ENCODE measurements at regions not wholly inside any gene's neighbourhood (a gene's known extent, or its start where the extent isn't known, plus 50 kb on each side); places are given as distances from the start of the nearest gene placed in this dataset.

DNA sequence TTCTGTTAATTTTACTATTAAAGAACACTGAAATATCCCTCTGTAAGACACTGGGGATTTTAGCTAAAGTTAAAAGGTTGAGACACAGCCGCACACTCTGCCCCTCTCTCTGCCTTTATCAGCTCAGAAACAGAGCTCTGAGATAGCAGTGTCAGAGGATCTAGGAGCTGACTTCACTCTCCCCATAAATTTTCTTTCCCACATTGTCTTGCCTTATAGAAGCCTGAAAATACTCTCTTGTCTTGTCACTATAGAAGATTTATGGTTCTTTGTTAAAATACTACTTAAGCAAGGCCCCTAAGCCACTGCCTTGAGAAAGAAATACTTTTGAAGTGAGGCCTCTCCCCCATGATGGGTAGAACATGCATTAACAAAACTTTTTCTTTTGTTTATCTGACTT is 105.7 kb upstream of the C10orf90 start:
- H3K4me3 ChIP-seq (ENCODE audit: low read depth, low read length) = no peak overlapping the region
- H3K4me1 ChIP-seq = peaks cover 43% of the 10 kb centered on the region
- no peaks in the 10 kb centered on the region for H3K36me3 Mint-ChIP-seq (ENCODE audit: insufficient read depth, unreplicated experiment)
- POLR2A ChIA-PET = interaction anchor here (0.7 kb wide), 1 partner anchor 11 kb away, joined by 3 read pairs; no protein-coding TSS in a partner anchor
- H3K27me3 ChIP-seq (replicated peaks; ENCODE audit: control insufficient read depth, insufficient read depth, low read length) = no peaks in the 10 kb centered on the region
- no peaks in the 10 kb centered on the region for H3K4me1 Mint-ChIP-seq (ENCODE audit: low read depth, unreplicated experiment)
- H3K27ac Mint-ChIP-seq (ENCODE audit: unreplicated experiment) = peak overlapping the region; percentile 83
- peak in 1 of 2 experiments; percentile 24 for DNase-seq
- no peaks in the 10 kb centered on the region for H3K27me3 Mint-ChIP-seq (ENCODE audit: insufficient read depth, unreplicated experiment)
- H3K9me3 Mint-ChIP-seq (ENCODE audit: unreplicated experiment) = peaks cover 14% of the 10 kb centered on the region
- no peaks in the 10 kb centered on the region for H3K36me3 ChIP-seq (ENCODE audit: control insufficient read depth, insufficient read depth, low read length)
- peak overlapping the region; percentile 42 for H3K4me3 Mint-ChIP-seq (ENCODE audit: unreplicated experiment)
- H3K9me3 ChIP-seq = no peaks in the 10 kb centered on the region
- TF ChIP-seq, protein P1, sequence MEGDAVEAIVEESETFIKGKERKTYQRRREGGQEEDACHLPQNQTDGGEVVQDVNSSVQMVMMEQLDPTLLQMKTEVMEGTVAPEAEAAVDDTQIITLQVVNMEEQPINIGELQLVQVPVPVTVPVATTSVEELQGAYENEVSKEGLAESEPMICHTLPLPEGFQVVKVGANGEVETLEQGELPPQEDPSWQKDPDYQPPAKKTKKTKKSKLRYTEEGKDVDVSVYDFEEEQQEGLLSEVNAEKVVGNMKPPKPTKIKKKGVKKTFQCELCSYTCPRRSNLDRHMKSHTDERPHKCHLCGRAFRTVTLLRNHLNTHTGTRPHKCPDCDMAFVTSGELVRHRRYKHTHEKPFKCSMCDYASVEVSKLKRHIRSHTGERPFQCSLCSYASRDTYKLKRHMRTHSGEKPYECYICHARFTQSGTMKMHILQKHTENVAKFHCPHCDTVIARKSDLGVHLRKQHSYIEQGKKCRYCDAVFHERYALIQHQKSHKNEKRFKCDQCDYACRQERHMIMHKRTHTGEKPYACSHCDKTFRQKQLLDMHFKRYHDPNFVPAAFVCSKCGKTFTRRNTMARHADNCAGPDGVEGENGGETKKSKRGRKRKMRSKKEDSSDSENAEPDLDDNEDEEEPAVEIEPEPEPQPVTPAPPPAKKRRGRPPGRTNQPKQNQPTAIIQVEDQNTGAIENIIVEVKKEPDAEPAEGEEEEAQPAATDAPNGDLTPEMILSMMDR (IDR thresholded peaks at IDR 0.05; ENCODE audit: insufficient read depth in 1 of 2, low read depth in 1 of 2, low read length in 1 of 2, severe bottlenecking in 1 of 2, unreplicated experiment in 1 of 2) = no peak
- BruUV-seq (replicated peaks) = no TSS peak
- intact Hi-C loops (cut with micrococcal nuclease; ENCODE audit: unreplicated experiment) = no loop called here
- CTCF ChIA-PET = interaction anchor here (1.0 kb wide), 1 partner anchor 81 kb away, joined by 3 read pairs; no protein-coding TSS in a partner anchor

DNA sequence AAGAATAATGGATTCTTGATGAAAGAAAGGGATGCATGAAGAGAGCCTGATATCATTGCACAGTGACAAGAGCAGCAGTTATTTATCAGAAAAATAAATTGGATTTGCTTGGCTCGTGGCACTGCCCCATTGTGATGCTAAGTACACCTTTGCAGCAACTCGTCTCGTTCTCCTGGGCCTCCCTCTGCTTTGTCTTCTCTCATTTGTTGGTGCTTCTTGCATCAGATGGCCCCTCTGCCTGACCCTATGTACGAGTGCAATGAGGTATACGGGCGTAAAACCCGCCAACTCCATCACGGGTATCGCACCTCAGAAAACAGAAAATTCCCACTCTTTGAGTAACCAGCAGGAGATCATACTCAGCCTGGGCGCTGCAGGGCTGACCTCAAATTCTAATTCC is 107.2 kb upstream of the C10orf90 start:
- H3K4me1 Mint-ChIP-seq (ENCODE audit: low read depth, unreplicated experiment) = peaks cover 7% of the 10 kb centered on the region
- no peaks in the 10 kb centered on the region for H3K27me3 Mint-ChIP-seq (ENCODE audit: insufficient read depth, unreplicated experiment)
- H3K9me3 Mint-ChIP-seq (ENCODE audit: unreplicated experiment) = no peaks in the 10 kb centered on the region
- TF ChIP-seq, protein P1 (IDR thresholded peaks at IDR 0.05; ENCODE audit: insufficient read depth in 1 of 2, low read depth in 1 of 2, low read length in 1 of 2, severe bottlenecking in 1 of 2, unreplicated experiment in 1 of 2) = no peak
- no peak overlapping the region for H3K4me3 Mint-ChIP-seq (ENCODE audit: unreplicated experiment)
- Histone ChIP-seq H3K4me3 (ENCODE audit: low read depth, low read length) (no peak overlapping the region), H3K9me3 (no peaks in the 10 kb centered on the region), H3K27me3 (replicated peaks; ENCODE audit: control insufficient read depth, insufficient read depth, low read length) (no peaks in the 10 kb centered on the region), H3K36me3 (ENCODE audit: control insufficient read depth, insufficient read depth, low read length) (no peaks in the 10 kb centered on the region), H3K4me1 (peaks cover 58% of the 10 kb centered on the region)
- no TSS peak for BruUV-seq (replicated peaks)
- ChIA-PET POLR2A (no interaction called here), CTCF (no interaction called here)
- no peak for DNase-seq
- H3K27ac Mint-ChIP-seq (ENCODE audit: unreplicated experiment) = no peak overlapping the region
- intact Hi-C loops (cut with micrococcal nuclease; ENCODE audit: unreplicated experiment) = no loop called here
- no peaks in the 10 kb centered on the region for H3K36me3 Mint-ChIP-seq (ENCODE audit: insufficient read depth, unreplicated experiment)

GRCh38 chr10:126781450-126782216 is 111.1 kb upstream of the C10orf90 start:
- no peaks in the 10 kb centered on the region for H3K36me3 Mint-ChIP-seq (ENCODE audit: insufficient read depth, unreplicated experiment)
- H3K4me3 ChIP-seq (ENCODE audit: low read depth, low read length) = no peak overlapping the region
- peak in 1 of 2 experiments; percentile 35 for DNase-seq
- H3K4me3 Mint-ChIP-seq (ENCODE audit: unreplicated experiment) = no peak overlapping the region
- CTCF ChIA-PET = interaction anchor here (0.5 to 0.7 kb wide), 2 partner anchors 382 to 1685 kb away, joined by 3 to 5 read pairs; no protein-coding TSS in a partner anchor
- H3K27me3 ChIP-seq (replicated peaks; ENCODE audit: control insufficient read depth, insufficient read depth, low read length) = no peaks in the 10 kb centered on the region
- H3K36me3 ChIP-seq (ENCODE audit: control insufficient read depth, insufficient read depth, low read length) = no peaks in the 10 kb centered on the region
- H3K27me3 Mint-ChIP-seq (ENCODE audit: insufficient read depth, unreplicated experiment) = no peaks in the 10 kb centered on the region
- peaks cover 29% of the 10 kb centered on the region for H3K4me1 Mint-ChIP-seq (ENCODE audit: low read depth, unreplicated experiment)
- H3K27ac Mint-ChIP-seq (ENCODE audit: unreplicated experiment) = peak overlapping the region; percentile 49
- POLR2A ChIA-PET = no interaction called here
- peaks cover 14% of the 10 kb centered on the region for H3K9me3 Mint-ChIP-seq (ENCODE audit: unreplicated experiment)
- TF ChIP-seq, protein P1 (IDR thresholded peaks at IDR 0.05; ENCODE audit: insufficient read depth in 1 of 2, low read depth in 1 of 2, low read length in 1 of 2, severe bottlenecking in 1 of 2, unreplicated experiment in 1 of 2) = no peak
- H3K4me1 ChIP-seq = peaks cover 72% of the 10 kb centered on the region
- intact Hi-C loops (cut with micrococcal nuclease; ENCODE audit: unreplicated experiment) = loop anchor here (10.0 kb wide), 1 partner anchor 123 kb away; the partner anchor contains the start of gene DOCK1
- H3K9me3 ChIP-seq = no peaks in the 10 kb centered on the region
- no TSS peak for BruUV-seq (replicated peaks)

Measured in Caco-2 (cell line).